GM18519 (cell line): ENCODE measurements at regions not wholly inside any gene's neighbourhood (a gene's known extent, or its start where the extent isn't known, plus 50 kb on each side); places are given as distances from the start of the nearest gene placed in this dataset.
"Not testable (repeated sequence)": the region's sequence is repeated elsewhere in the genome, so short reads cannot be mapped to it uniquely, and the experiment has no call there.

Experiments
- ATAC-seq: cut with Tn5 transposase; IDR thresholded peaks from one replicate; pipeline ENCODE4 v1.9.1; 2021; ENCODE audit warnings: mild to moderate bottlenecking, moderate library complexity; ENCODE audit not compliant: unreplicated experiment, low FRiP score

- ATAC-seq: no peak
Observed at GRCh38 chr4:169899295-169899694, 126.9 kb downstream of the MFAP3L start.

- ATAC-seq: no peak
Observed at GRCh38 chr4:169898095-169898494, 128.1 kb downstream of the MFAP3L start.

GRCh38 chr4:169894767-169895166 lies 131.4 kb downstream of the MFAP3L start:
- ATAC-seq: not testable (repeated sequence)

GRCh38 chr4:169885893-169886292 lies 128.1 kb upstream of the HPF1 start:
- ATAC-seq: no peak

GRCh38 chr4:169881769-169882168 lies 124.0 kb upstream of the HPF1 start:
- ATAC-seq: no peak

GRCh38 chr4:169870507-169870906 lies 112.8 kb upstream of the HPF1 start:
- ATAC-seq: no peak

- ATAC-seq: no peak
Observed at GRCh38 chr4:169869490-169869889, 111.7 kb upstream of the HPF1 start.

- ATAC-seq: no peak
Observed at GRCh38 chr4:169861593-169861992, 103.8 kb upstream of the HPF1 start.

GRCh38 chr4:169859366-169860216 lies 101.8 kb upstream of the HPF1 start:
- ATAC-seq: no peak

GRCh38 chr4:169854090-169854489 lies 96.3 kb upstream of the HPF1 start:
- ATAC-seq: no peak

GRCh38 chr4:169852481-169852880 lies 94.7 kb upstream of the HPF1 start:
- ATAC-seq: no peak

- ATAC-seq: no peak
Observed at GRCh38 chr4:169851750-169852149, 94.0 kb upstream of the HPF1 start.

GRCh38 chr4:169849456-169849855 lies 91.7 kb upstream of the HPF1 start:
- no peak for ATAC-seq

- no peak for ATAC-seq
Observed at GRCh38 chr4:169848018-169848417, 90.3 kb upstream of the HPF1 start.

- ATAC-seq: no peak
Observed at GRCh38 chr4:169847171-169847570, 89.4 kb upstream of the HPF1 start.

- no peak for ATAC-seq
Observed at GRCh38 chr4:169846396-169846795, 88.7 kb upstream of the HPF1 start.

GRCh38 chr4:169841776-169842175 lies 84.0 kb upstream of the HPF1 start:
- no peak for ATAC-seq

GRCh38 chr4:169840554-169840953 lies 82.8 kb upstream of the HPF1 start:
- ATAC-seq: no peak

GRCh38 chr4:169828329-169828728 lies 70.6 kb upstream of the HPF1 start:
- ATAC-seq: not testable (repeated sequence)

- ATAC-seq: no peak
Observed at GRCh38 chr4:169826634-169827187, 69.0 kb upstream of the HPF1 start.

- ATAC-seq: no peak
Observed at GRCh38 chr4:169823685-169824084, 65.9 kb upstream of the HPF1 start.

GRCh38 chr4:169821402-169821801 lies 63.7 kb upstream of the HPF1 start:
- ATAC-seq: no peak
